ENCODE measurements at regions not wholly inside any gene's neighbourhood (a gene's known extent, or its start where the extent isn't known, plus 50 kb on each side); places are given as distances from the start of the nearest gene placed in this dataset.

- TF ChIP-seq CTCF (IDR thresholded peaks at IDR 0.05), result no peak
- no peak for TF ChIP-seq POLR2A (IDR thresholded peaks at IDR 0.05)
These were observed 204.6 kb upstream of the HEY2 start for GRCh38 chr6:125544819-125545218.

Measured in vagina (tissue), 2 donors.